ENCODE measurements at regions not wholly inside any gene's neighbourhood (a gene's known extent, or its start where the extent isn't known, plus 50 kb on each side); places are given as distances from the start of the nearest gene placed in this dataset.

- no peak overlapping the region for H3K4me3 ChIP-seq (ENCODE audit: low read depth, low read length, poor library complexity, severe bottlenecking)
- CTCF ChIA-PET, result no interaction called here
- no peaks in the 10 kb centered on the region for H3K36me3 ChIP-seq (ENCODE audit: insufficient read depth, low read length, poor library complexity, severe bottlenecking)
- H3K4me1 ChIP-seq (ENCODE audit: insufficient read depth, low read length, poor library complexity, severe bottlenecking), result no peaks in the 10 kb centered on the region
- H3K27ac ChIP-seq (ENCODE audit: low read depth, low read length, poor library complexity, severe bottlenecking), result no peak overlapping the region
- TF ChIP-seq CTCF (conservative IDR thresholded peaks at IDR 0.05; ENCODE audit: low read depth, low read length) (no peak), EZH2 (IDR thresholded peaks at IDR 0.05; ENCODE audit: borderline replicate concordance, low read depth, low read length, poor library complexity, severe bottlenecking) (no peak)
- no TSS peak for BruUV-seq (replicated peaks)
- H3K9me3 ChIP-seq (ENCODE audit: low read depth, low read length, poor library complexity, severe bottlenecking), result peaks cover 2% of the 10 kb centered on the region
- no peak for DNase-seq (ENCODE audit: low spot score)
- no peaks in the 10 kb centered on the region for H3K27me3 ChIP-seq (replicated peaks; ENCODE audit: insufficient read depth, low read depth, low read length, poor library complexity)
- POLR2A ChIA-PET (ENCODE audit: low non-redundant PET), result no interaction called here
- intact Hi-C loops (cut with micrococcal nuclease; ENCODE audit: unreplicated experiment), result no loop called here
Observed at GRCh38 chr14:27559848-27560247, 962.0 kb upstream of the NOVA1 start.

GRCh38 chr14:27566843-27567382 lies 969.1 kb upstream of the NOVA1 start:
- no peaks in the 10 kb centered on the region for H3K36me3 ChIP-seq (ENCODE audit: insufficient read depth, low read length, poor library complexity, severe bottlenecking)
- no peak for DNase-seq (ENCODE audit: low spot score)
- no peaks in the 10 kb centered on the region for H3K27me3 ChIP-seq (replicated peaks; ENCODE audit: insufficient read depth, low read depth, low read length, poor library complexity)
- no TSS peak for BruUV-seq (replicated peaks)
- ChIA-PET POLR2A (ENCODE audit: low non-redundant PET) (no interaction called here), CTCF (no interaction called here)
- intact Hi-C loops (cut with micrococcal nuclease; ENCODE audit: unreplicated experiment), result no loop called here
- H3K9me3 ChIP-seq (ENCODE audit: low read depth, low read length, poor library complexity, severe bottlenecking), result peaks cover 7% of the 10 kb centered on the region
- no peak overlapping the region for H3K4me3 ChIP-seq (ENCODE audit: low read depth, low read length, poor library complexity, severe bottlenecking)
- no peak for TF ChIP-seq EZH2 (IDR thresholded peaks at IDR 0.05; ENCODE audit: borderline replicate concordance, low read depth, low read length, poor library complexity, severe bottlenecking)
- TF ChIP-seq CTCF (conservative IDR thresholded peaks at IDR 0.05; ENCODE audit: low read depth, low read length), result no peak
- no peaks in the 10 kb centered on the region for H3K4me1 ChIP-seq (ENCODE audit: insufficient read depth, low read length, poor library complexity, severe bottlenecking)
- no peak overlapping the region for H3K27ac ChIP-seq (ENCODE audit: low read depth, low read length, poor library complexity, severe bottlenecking)

GRCh38 chr14:27573018-27573417 lies 975.2 kb upstream of the NOVA1 start:
- no peak overlapping the region for H3K4me3 ChIP-seq (ENCODE audit: low read depth, low read length, poor library complexity, severe bottlenecking)
- CTCF ChIA-PET, result no interaction called here
- no peaks in the 10 kb centered on the region for H3K36me3 ChIP-seq (ENCODE audit: insufficient read depth, low read length, poor library complexity, severe bottlenecking)
- H3K27me3 ChIP-seq (replicated peaks; ENCODE audit: insufficient read depth, low read depth, low read length, poor library complexity), result no peaks in the 10 kb centered on the region
- POLR2A ChIA-PET (ENCODE audit: low non-redundant PET), result no interaction called here
- intact Hi-C loops (cut with micrococcal nuclease; ENCODE audit: unreplicated experiment), result no loop called here
- peaks cover 8% of the 10 kb centered on the region for H3K9me3 ChIP-seq (ENCODE audit: low read depth, low read length, poor library complexity, severe bottlenecking)
- H3K4me1 ChIP-seq (ENCODE audit: insufficient read depth, low read length, poor library complexity, severe bottlenecking), result no peaks in the 10 kb centered on the region
- DNase-seq (ENCODE audit: low spot score), result no peak
- H3K27ac ChIP-seq (ENCODE audit: low read depth, low read length, poor library complexity, severe bottlenecking), result no peak overlapping the region
- BruUV-seq (replicated peaks), result no TSS peak
- no peak for TF ChIP-seq CTCF (conservative IDR thresholded peaks at IDR 0.05; ENCODE audit: low read depth, low read length)
- no peak for TF ChIP-seq EZH2 (IDR thresholded peaks at IDR 0.05; ENCODE audit: borderline replicate concordance, low read depth, low read length, poor library complexity, severe bottlenecking)

Measured in A673 (cell line).